ENCODE measurements at regions not wholly inside any gene's neighbourhood (a gene's known extent, or its start where the extent isn't known, plus 50 kb on each side); places are given as distances from the start of the nearest gene placed in this dataset.

DNA sequence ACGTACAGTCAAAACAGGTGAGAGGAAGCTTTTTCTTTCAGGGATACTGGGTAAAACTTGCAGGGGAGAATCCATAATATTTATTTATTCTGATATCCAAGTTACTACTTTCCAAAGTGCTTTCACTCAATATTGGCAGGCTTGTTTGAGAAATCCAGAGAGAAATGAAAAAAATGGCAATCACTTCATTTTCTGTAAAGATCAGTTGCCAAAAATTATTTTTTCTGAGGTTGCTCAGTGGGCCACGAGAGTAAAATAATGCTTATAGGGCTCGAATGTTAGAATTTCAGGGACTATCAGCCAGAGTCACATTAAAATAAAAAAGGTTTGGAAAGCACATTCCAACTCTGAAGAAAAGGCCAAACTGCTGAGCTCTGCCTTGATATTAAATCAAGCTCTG is 324.6 kb upstream of the RND3 start:
- Histone ChIP-seq H3K27me3 (ENCODE audit: insufficient read depth in 3 of 3, low read length in 2 of 3) (no peaks in the 10 kb centered on the region), H3K4me3 (no peak overlapping the region), H3K27ac (no peak overlapping the region), H3K9me3 (no peaks in the 10 kb centered on the region), H3K4me1 (peaks cover 19% of the 10 kb centered on the region), H3K36me3 (ENCODE audit: insufficient read depth in 1 of 2, low read depth in 1 of 2) (no peaks in the 10 kb centered on the region)
- intact Hi-C loops (cut with DNase I) = no loop called here
- no peak for ATAC-seq
- 46 to 63% (median 55%) methylated on average over 3 of the region's 3 CpGs for WGBS, 3 donors
- TF ChIP-seq, protein P1, sequence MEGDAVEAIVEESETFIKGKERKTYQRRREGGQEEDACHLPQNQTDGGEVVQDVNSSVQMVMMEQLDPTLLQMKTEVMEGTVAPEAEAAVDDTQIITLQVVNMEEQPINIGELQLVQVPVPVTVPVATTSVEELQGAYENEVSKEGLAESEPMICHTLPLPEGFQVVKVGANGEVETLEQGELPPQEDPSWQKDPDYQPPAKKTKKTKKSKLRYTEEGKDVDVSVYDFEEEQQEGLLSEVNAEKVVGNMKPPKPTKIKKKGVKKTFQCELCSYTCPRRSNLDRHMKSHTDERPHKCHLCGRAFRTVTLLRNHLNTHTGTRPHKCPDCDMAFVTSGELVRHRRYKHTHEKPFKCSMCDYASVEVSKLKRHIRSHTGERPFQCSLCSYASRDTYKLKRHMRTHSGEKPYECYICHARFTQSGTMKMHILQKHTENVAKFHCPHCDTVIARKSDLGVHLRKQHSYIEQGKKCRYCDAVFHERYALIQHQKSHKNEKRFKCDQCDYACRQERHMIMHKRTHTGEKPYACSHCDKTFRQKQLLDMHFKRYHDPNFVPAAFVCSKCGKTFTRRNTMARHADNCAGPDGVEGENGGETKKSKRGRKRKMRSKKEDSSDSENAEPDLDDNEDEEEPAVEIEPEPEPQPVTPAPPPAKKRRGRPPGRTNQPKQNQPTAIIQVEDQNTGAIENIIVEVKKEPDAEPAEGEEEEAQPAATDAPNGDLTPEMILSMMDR (IDR thresholded peaks at IDR 0.05) = no peak
- DNase-seq = no peak

DNA sequence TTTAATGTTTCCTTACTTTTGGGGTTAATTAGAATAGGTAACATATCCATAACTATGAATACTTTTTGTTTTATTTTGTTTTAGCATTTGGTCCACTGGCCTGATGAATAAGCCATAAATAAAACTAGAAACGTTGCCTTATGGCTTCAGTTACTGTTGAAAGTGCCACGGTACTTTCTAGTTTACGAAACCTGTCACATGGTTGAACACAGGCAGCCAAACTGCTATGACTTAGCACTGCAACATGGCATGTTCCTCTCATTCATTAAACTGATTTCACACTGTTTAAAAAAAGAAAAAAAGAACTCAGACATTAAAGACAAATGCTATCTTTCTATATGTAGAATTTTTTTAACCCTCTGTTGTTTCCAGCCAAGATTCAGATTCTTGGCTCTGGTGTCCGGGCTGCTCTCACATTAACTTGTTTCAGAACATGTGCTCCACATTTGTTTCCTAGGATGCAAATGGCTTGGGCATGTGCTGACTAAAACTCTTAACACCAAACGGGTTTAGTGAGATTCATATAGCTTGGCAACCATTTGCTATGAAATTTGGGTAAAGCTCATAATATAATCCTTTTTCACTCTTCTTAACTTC is 323.9 kb upstream of the RND3 start:
- TF ChIP-seq, protein P1 (IDR thresholded peaks at IDR 0.05) = no peak
- WGBS, 3 donors = 15 to 29% (median 19%) methylated on average over 5 of the region's 5 CpGs
- H3K4me1 ChIP-seq = peaks cover 19% of the 10 kb centered on the region
- no peak overlapping the region for H3K4me3 ChIP-seq
- DNase-seq (no peak), ATAC-seq (peak; percentile 64 to 95 (median 82))
- no peaks in the 10 kb centered on the region for H3K27me3 ChIP-seq (ENCODE audit: insufficient read depth in 3 of 3, low read length in 2 of 3)
- no peaks in the 10 kb centered on the region for H3K9me3 ChIP-seq
- H3K36me3 ChIP-seq (ENCODE audit: insufficient read depth in 1 of 2, low read depth in 1 of 2) = no peaks in the 10 kb centered on the region
- intact Hi-C loops (cut with DNase I) = no loop called here
- H3K27ac ChIP-seq = peak overlapping the region; percentile 48

DNA sequence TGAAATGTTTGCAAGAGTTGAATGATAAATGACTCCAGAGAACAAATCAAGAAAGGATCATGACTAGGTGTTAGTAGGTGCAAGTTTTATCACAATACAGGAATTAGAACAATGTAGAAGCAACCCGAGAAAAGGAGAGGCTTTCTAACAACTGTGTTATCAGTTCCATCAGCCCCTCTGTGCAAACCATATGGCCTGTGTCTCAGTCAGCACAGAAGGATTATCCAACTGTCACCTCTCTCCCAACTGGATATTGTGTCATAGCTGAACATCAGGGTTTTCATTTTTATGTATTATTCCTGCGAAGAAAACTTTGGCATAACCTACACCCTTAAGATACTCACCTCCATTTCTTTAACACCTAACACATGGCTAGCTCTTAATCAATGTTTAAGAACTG is 321.6 kb upstream of the RND3 start:
- Histone ChIP-seq H3K9me3 (no peaks in the 10 kb centered on the region), H3K27me3 (ENCODE audit: insufficient read depth in 3 of 3, low read length in 2 of 3) (no peaks in the 10 kb centered on the region), H3K27ac (no peak overlapping the region), H3K4me3 (no peak overlapping the region), H3K36me3 (ENCODE audit: insufficient read depth in 1 of 2, low read depth in 1 of 2) (no peaks in the 10 kb centered on the region), H3K4me1 (peaks cover 19% of the 10 kb centered on the region)
- intact Hi-C loops (cut with DNase I) = no loop called here
- ATAC-seq (no peak), DNase-seq (no peak)
- WGBS, 3 donors = 57 to 78% (median 58%) methylated on average over 2 of the region's 2 CpGs
- TF ChIP-seq, protein P1 (IDR thresholded peaks at IDR 0.05) = no peak

DNA sequence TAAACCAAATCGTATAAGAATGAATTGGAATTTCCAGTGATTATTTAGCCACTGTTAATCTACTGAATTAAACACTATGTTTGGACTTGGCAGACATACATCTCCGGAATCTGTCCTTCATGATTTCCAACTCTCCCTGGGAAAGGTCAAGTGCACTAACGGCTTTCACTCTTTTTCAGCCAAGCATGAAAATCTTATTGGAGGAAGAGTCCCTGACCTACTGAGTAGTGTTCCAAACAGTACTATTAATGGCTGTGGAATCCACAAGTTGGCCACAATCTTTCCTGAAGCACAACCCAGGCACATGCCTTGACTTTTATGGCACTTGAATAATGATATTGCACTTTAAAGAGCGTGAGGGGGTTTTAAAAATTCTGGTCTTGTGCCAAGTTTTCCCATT is 318.9 kb upstream of the RND3 start:
- Histone ChIP-seq H3K36me3 (ENCODE audit: insufficient read depth in 1 of 2, low read depth in 1 of 2) (no peaks in the 10 kb centered on the region), H3K4me3 (no peak overlapping the region), H3K27me3 (ENCODE audit: insufficient read depth in 3 of 3, low read length in 2 of 3) (no peaks in the 10 kb centered on the region), H3K9me3 (no peaks in the 10 kb centered on the region), H3K4me1 (peaks cover 14% of the 10 kb centered on the region), H3K27ac (no peak overlapping the region)
- peak in 1 of 4 donors; percentile 32 for ATAC-seq
- intact Hi-C loops (cut with DNase I) = no loop called here
- no peak for DNase-seq
- TF ChIP-seq, protein P1 (IDR thresholded peaks at IDR 0.05) = no peak
- 17 to 29% (median 24%) methylated on average over 4 of the region's 4 CpGs for WGBS, 3 donors
